ENCODE measurements at regions not wholly inside any gene's neighbourhood (a gene's known extent, or its start where the extent isn't known, plus 50 kb on each side); places are given as distances from the start of the nearest gene placed in this dataset.
A peak's percentile ranks its signal among the peaks of the same experiment; 100 is the strongest.

DNA sequence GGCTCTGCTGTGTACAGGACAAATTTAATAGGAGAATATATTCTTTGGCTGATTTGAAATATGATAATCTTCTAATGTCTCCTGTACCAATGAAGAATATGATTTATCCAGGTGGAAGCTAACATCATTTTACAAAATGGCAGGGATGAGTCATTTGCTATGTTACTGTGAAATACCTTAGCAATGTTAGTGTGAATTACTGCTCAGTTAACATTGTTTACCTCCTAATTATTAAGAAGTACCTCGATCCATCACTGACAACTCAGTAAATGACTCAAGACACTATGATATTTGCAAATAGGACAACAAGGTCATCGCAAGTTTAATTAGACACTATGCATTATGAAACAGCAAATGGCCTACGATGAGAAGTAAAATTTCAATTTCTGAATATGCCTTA is 309.1 kb upstream of the EDNRB start:
- Histone ChIP-seq H3K4me1 (ENCODE audit: control insufficient read depth, insufficient read depth, low read length) (no peaks in the 10 kb centered on the region), H3K36me3 (ENCODE audit: control insufficient read depth, insufficient read depth, low read length) (no peaks in the 10 kb centered on the region), H3K4me3 (ENCODE audit: low read depth, low read length) (no peak overlapping the region), H3K27ac (ENCODE audit: low read depth, low read length) (no peak overlapping the region), H3K27me3 (ENCODE audit: control insufficient read depth, insufficient read depth, low read length) (no peaks in the 10 kb centered on the region), H3K9me3 (ENCODE audit: control insufficient read depth, insufficient read depth, low read length) (no peaks in the 10 kb centered on the region)
- DNase-seq (ENCODE audit: low read depth in 4 of 6, low spot score in 6 of 6): peak in 1 of 6 donors; percentile 36
- WGBS (ENCODE audit: insufficient coverage): no CpG with 5 or more reads among the region's 3 CpGs

DNA sequence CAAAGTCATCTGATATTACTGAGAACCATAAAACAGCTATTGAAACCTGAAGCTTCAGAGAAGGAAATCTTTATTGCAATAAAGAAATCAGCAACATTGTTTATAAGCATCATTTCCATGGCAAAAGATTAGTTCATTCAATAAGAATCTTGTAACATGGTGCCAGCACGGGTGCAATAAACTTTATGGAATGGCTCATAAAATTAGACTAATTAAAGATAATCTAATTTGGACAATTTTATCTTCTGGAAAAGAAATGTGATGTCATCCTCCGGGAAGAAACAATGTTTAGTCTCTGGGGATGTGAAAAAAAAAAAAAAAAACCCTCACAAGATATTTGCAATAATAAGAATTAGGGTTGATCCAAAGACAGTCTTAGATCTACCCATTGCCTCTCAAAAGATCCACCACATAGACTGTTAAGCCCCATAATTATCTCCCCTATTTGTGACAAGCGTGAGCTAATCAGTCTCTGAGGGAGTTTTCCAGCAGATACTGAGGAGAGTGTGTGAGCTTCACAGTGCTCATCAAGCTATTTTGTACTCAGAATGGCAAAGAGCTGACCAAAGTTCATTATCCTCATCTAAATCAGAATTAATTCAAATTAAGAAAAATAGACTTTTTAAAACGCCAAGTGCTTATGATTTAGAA is 297.0 kb upstream of the EDNRB start:
- DNase-seq (ENCODE audit: low read depth in 4 of 6, low spot score in 6 of 6): peak in 1 of 6 donors; percentile 73
- WGBS (ENCODE audit: insufficient coverage): no CpG with 5 or more reads among the region's 4 CpGs
- H3K4me3 ChIP-seq (ENCODE audit: low read depth, low read length): no peak overlapping the region
- H3K27me3 ChIP-seq (ENCODE audit: control insufficient read depth, insufficient read depth, low read length): no peaks in the 10 kb centered on the region
- no peaks in the 10 kb centered on the region for H3K9me3 ChIP-seq (ENCODE audit: control insufficient read depth, insufficient read depth, low read length)
- H3K36me3 ChIP-seq (ENCODE audit: control insufficient read depth, insufficient read depth, low read length): no peaks in the 10 kb centered on the region
- no peaks in the 10 kb centered on the region for H3K4me1 ChIP-seq (ENCODE audit: control insufficient read depth, insufficient read depth, low read length)
- no peak overlapping the region for H3K27ac ChIP-seq (ENCODE audit: low read depth, low read length)

DNA sequence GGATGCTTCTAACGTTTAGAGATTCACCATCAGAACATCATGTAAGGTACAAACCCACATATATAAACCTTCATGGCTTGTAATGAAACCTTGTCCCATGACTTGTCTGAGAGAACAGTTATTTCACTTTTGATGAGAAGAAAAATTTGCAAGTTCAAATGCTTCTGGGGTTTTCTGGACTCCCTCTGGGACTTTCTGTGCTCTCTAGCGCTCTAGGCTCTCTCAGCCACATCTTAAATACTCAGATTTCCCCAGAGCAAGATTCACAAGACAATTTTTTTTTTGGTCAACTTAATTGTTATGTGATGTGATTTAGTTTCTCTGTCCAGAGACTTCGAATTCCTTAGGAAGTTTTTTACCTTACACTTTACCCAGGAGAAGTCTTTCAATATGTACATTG is 282.8 kb upstream of the EDNRB start:
- no peaks in the 10 kb centered on the region for H3K4me1 ChIP-seq (ENCODE audit: control insufficient read depth, insufficient read depth, low read length)
- no CpG with 5 or more reads among the region's 3 CpGs for WGBS (ENCODE audit: insufficient coverage)
- no peak for DNase-seq (ENCODE audit: low read depth in 4 of 6, low spot score in 6 of 6)
- H3K9me3 ChIP-seq (ENCODE audit: control insufficient read depth, insufficient read depth, low read length): no peaks in the 10 kb centered on the region
- no peaks in the 10 kb centered on the region for H3K27me3 ChIP-seq (ENCODE audit: control insufficient read depth, insufficient read depth, low read length)
- H3K27ac ChIP-seq (ENCODE audit: low read depth, low read length): no peak overlapping the region
- no peaks in the 10 kb centered on the region for H3K36me3 ChIP-seq (ENCODE audit: control insufficient read depth, insufficient read depth, low read length)
- H3K4me3 ChIP-seq (ENCODE audit: low read depth, low read length): no peak overlapping the region

DNA sequence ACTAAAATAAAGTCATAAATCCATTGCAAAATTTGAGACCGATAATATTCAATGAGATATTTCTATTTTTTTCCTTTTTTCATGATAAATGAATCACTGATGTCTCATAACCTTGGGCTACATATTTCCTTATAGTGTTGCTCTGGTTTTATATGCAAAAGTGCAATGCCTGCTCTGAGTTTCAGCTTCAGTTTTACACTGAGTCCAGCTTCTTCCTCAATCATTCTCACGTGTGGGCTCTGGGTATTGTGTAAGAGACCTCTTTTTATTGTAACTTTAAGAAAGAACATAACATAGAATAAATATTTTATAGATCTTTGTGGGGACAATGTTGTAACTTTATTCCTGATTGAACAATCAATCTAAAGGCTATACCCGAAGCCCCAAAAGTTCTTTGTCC is 280.2 kb upstream of the EDNRB start:
- H3K27ac ChIP-seq (ENCODE audit: low read depth, low read length): no peak overlapping the region
- no peaks in the 10 kb centered on the region for H3K27me3 ChIP-seq (ENCODE audit: control insufficient read depth, insufficient read depth, low read length)
- no peaks in the 10 kb centered on the region for H3K4me1 ChIP-seq (ENCODE audit: control insufficient read depth, insufficient read depth, low read length)
- H3K36me3 ChIP-seq (ENCODE audit: control insufficient read depth, insufficient read depth, low read length): no peaks in the 10 kb centered on the region
- H3K4me3 ChIP-seq (ENCODE audit: low read depth, low read length): no peak overlapping the region
- no peak for DNase-seq (ENCODE audit: low read depth in 4 of 6, low spot score in 6 of 6)
- WGBS (ENCODE audit: insufficient coverage): no CpG with 5 or more reads among the region's 3 CpGs
- H3K9me3 ChIP-seq (ENCODE audit: control insufficient read depth, insufficient read depth, low read length): no peaks in the 10 kb centered on the region

DNA sequence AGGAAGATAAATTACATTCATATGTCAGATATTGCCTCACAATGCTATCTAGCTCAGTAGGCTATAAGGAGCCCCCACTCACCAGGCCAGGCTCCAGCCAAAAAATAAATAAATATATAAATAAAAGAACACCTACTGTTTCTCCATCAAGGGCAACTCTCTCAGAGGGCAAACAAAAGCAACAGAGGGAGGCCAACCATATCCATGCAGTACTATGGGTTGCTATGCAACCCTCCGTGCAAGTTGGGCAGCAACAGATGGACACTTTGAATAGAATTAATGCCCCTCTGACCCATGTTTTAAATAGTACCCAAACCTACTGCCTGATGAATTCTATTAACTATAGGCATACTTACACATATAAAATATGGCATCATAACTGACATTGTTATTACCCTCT is 279.8 kb upstream of the EDNRB start:
- no peak overlapping the region for H3K27ac ChIP-seq (ENCODE audit: low read depth, low read length)
- H3K9me3 ChIP-seq (ENCODE audit: control insufficient read depth, insufficient read depth, low read length): no peaks in the 10 kb centered on the region
- no peaks in the 10 kb centered on the region for H3K36me3 ChIP-seq (ENCODE audit: control insufficient read depth, insufficient read depth, low read length)
- H3K4me3 ChIP-seq (ENCODE audit: low read depth, low read length): no peak overlapping the region
- peak in 5 of 6 donors; percentile 12 to 73 (median 28) for DNase-seq (ENCODE audit: low read depth in 4 of 6, low spot score in 6 of 6)
- H3K4me1 ChIP-seq (ENCODE audit: control insufficient read depth, insufficient read depth, low read length): no peaks in the 10 kb centered on the region
- H3K27me3 ChIP-seq (ENCODE audit: control insufficient read depth, insufficient read depth, low read length): no peaks in the 10 kb centered on the region
- no CpG with 5 or more reads among the region's 1 CpG for WGBS (ENCODE audit: insufficient coverage)

DNA sequence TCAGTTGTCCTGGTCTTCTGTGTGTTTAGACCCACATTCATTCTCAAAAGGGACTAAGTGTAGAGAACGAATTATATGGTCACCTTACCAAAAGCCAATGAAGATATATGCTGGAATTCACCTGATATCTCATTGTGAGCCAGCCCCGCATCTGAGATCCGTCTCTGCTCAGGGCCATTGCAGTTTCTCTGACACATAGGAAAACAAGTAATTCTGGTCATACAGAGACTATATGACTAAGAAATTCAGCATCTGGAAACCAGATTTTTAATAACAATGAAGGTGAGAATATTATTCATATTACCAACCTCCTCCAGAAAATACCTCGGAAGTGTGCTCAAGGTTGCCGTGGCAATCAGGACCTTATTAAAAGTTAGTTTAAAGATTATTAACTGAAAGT is 278.6 kb upstream of the EDNRB start:
- H3K27ac ChIP-seq (ENCODE audit: low read depth, low read length): no peak overlapping the region
- no peaks in the 10 kb centered on the region for H3K9me3 ChIP-seq (ENCODE audit: control insufficient read depth, insufficient read depth, low read length)
- H3K4me1 ChIP-seq (ENCODE audit: control insufficient read depth, insufficient read depth, low read length): no peaks in the 10 kb centered on the region
- no peak overlapping the region for H3K4me3 ChIP-seq (ENCODE audit: low read depth, low read length)
- no peaks in the 10 kb centered on the region for H3K27me3 ChIP-seq (ENCODE audit: control insufficient read depth, insufficient read depth, low read length)
- H3K36me3 ChIP-seq (ENCODE audit: control insufficient read depth, insufficient read depth, low read length): no peaks in the 10 kb centered on the region
- no CpG with 5 or more reads among the region's 5 CpGs for WGBS (ENCODE audit: insufficient coverage)
- no peak for DNase-seq (ENCODE audit: low read depth in 4 of 6, low spot score in 6 of 6)

DNA sequence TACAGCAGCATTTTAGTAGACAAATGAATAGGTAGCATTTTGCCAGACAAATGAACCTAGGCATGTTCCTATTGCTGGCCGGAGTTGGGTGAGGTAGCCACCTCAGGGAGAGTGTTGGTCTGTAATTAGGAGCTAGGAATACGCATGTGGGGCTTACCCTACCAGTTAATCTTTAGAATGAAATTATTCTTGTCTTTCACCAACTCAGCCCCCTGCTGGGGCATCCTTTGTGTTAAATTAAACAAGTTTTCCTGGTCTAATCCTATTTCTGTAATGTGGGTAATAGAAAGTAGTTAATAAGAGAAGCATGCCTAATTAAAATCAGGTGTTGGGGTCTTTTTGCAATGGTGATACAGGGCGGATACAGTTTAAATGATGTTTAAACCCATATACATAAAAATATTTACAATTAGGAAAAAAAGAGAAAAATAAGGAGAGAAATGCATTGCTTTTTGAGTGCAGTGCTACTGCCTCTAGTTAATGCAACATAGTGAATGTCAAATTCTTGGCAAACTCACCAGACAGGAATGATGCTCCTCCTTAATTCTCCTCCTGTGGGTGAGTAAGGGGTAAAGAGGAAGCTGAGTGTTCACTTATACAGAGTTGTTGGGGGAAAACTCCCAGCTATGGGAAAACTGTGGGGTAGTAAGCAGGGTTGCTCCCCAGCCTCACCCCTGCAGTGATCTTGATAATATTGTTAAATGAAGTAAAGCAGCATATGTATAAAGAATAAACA is 276.4 kb upstream of the EDNRB start:
- WGBS (ENCODE audit: insufficient coverage): no CpG with 5 or more reads among the region's 3 CpGs
- Histone ChIP-seq H3K4me3 (ENCODE audit: low read depth, low read length) (no peak overlapping the region), H3K4me1 (ENCODE audit: control insufficient read depth, insufficient read depth, low read length) (no peaks in the 10 kb centered on the region), H3K36me3 (ENCODE audit: control insufficient read depth, insufficient read depth, low read length) (no peaks in the 10 kb centered on the region), H3K27me3 (ENCODE audit: control insufficient read depth, insufficient read depth, low read length) (no peaks in the 10 kb centered on the region), H3K27ac (ENCODE audit: low read depth, low read length) (no peak overlapping the region), H3K9me3 (ENCODE audit: control insufficient read depth, insufficient read depth, low read length) (no peaks in the 10 kb centered on the region)
- no peak for DNase-seq (ENCODE audit: low read depth in 4 of 6, low spot score in 6 of 6)

DNA sequence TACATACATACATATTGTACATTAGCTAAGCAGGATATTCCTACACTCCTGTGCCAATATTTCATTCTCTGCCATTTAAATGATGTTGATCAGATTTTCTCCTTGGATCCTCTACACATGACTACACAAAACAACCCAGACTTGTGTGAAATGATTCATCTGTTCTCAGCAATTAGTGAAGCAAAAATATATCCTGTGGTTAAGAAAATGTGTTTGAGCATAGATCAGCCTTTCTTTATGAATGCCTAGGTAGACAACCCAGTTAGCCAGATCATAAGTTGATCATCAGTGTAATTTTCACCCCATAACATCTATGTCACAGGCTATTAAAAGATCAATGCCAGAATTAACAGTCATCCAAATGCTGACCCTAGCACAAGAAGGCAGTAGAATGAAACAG is 275.2 kb upstream of the EDNRB start:
- Histone ChIP-seq H3K9me3 (ENCODE audit: control insufficient read depth, insufficient read depth, low read length) (no peaks in the 10 kb centered on the region), H3K4me1 (ENCODE audit: control insufficient read depth, insufficient read depth, low read length) (no peaks in the 10 kb centered on the region), H3K4me3 (ENCODE audit: low read depth, low read length) (no peak overlapping the region), H3K27ac (ENCODE audit: low read depth, low read length) (no peak overlapping the region), H3K36me3 (ENCODE audit: control insufficient read depth, insufficient read depth, low read length) (no peaks in the 10 kb centered on the region), H3K27me3 (ENCODE audit: control insufficient read depth, insufficient read depth, low read length) (no peaks in the 10 kb centered on the region)
- DNase-seq (ENCODE audit: low read depth in 4 of 6, low spot score in 6 of 6): peak in 1 of 6 donors; percentile 31

DNA sequence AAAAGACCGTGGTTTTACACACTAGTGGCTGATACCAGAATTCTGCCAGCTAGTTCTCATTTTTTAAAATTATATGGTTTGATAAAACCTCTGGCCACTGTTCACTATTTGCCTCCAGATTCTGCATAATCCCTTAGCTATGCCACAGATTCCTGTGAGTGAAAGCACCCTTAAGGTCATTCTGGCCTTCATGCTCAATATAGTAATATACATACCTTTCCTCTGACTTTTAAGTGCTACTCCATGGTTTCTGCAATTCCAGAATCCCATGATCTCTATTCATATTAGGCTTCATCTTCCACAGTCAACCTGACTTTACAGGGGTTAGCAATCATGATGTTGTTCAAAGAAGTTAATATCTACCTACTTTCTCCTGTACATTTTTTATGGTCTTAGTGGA is 274.1 kb upstream of the EDNRB start:
- no CpG with 5 or more reads among the region's 1 CpG for WGBS (ENCODE audit: insufficient coverage)
- H3K4me3 ChIP-seq (ENCODE audit: low read depth, low read length): no peak overlapping the region
- no peaks in the 10 kb centered on the region for H3K9me3 ChIP-seq (ENCODE audit: control insufficient read depth, insufficient read depth, low read length)
- H3K36me3 ChIP-seq (ENCODE audit: control insufficient read depth, insufficient read depth, low read length): no peaks in the 10 kb centered on the region
- H3K27me3 ChIP-seq (ENCODE audit: control insufficient read depth, insufficient read depth, low read length): no peaks in the 10 kb centered on the region
- DNase-seq (ENCODE audit: low read depth in 4 of 6, low spot score in 6 of 6): no peak
- no peak overlapping the region for H3K27ac ChIP-seq (ENCODE audit: low read depth, low read length)
- no peaks in the 10 kb centered on the region for H3K4me1 ChIP-seq (ENCODE audit: control insufficient read depth, insufficient read depth, low read length)

DNA sequence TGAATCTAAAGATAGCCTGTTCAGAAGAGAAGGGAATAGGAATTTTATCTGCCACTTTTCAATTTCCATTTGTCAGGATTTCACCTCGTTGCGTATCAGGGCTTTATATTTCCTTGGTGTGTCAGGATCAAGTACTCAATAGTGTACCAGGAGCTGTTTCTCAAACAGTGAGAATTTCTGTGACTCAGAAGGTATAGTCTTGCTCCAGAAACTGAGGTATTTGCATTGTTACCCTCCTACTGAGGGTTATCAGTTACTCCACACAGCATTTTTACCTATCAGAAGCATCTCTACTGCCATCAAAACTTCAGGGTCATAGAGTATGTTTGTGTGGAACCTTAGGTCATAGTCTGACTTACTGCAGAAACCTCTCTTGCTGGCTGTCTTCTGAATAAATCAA is 271.7 kb upstream of the EDNRB start:
- no peaks in the 10 kb centered on the region for H3K36me3 ChIP-seq (ENCODE audit: control insufficient read depth, insufficient read depth, low read length)
- no peak overlapping the region for H3K27ac ChIP-seq (ENCODE audit: low read depth, low read length)
- H3K4me3 ChIP-seq (ENCODE audit: low read depth, low read length): no peak overlapping the region
- WGBS (ENCODE audit: insufficient coverage): no CpG with 5 or more reads among the region's 2 CpGs
- H3K27me3 ChIP-seq (ENCODE audit: control insufficient read depth, insufficient read depth, low read length): no peaks in the 10 kb centered on the region
- DNase-seq (ENCODE audit: low read depth in 4 of 6, low spot score in 6 of 6): no peak
- no peaks in the 10 kb centered on the region for H3K4me1 ChIP-seq (ENCODE audit: control insufficient read depth, insufficient read depth, low read length)
- no peaks in the 10 kb centered on the region for H3K9me3 ChIP-seq (ENCODE audit: control insufficient read depth, insufficient read depth, low read length)

All from spinal cord (tissue), 9 donors.